SK-N-SH treated with all-trans-retinoic acid at 6 μM for 48 hours (cell line): ENCODE measurements at regions not wholly inside any gene's neighbourhood (a gene's known extent, or its start where the extent isn't known, plus 50 kb on each side); places are given as distances from the start of the nearest gene placed in this dataset.

Experiments used
- ATAC-seq: fragments of 200-7000 bp; cut with Tn5 transposase; 3 replicates; pipeline ENCODE4 v1.9.1; 2020; ENCODE audit warnings: mild to moderate bottlenecking, moderate library complexity
- ARNTL ChIP-seq: fragments of 450-650 bp; formaldehyde crosslinking; IDR thresholded peaks from 2 replicates; pipeline ENCODE4 v1.5.0; 2020; ENCODE audit warnings: low read depth, mild to moderate bottlenecking, moderate library complexity, borderline replicate concordance
- BACH2 ChIP-seq: fragments of 250-450 bp; sonication (Bioruptor Pico); IDR thresholded peaks from 2 replicates; pipeline ENCODE4 v1.9.0; 2021; ENCODE audit warnings: mild to moderate bottlenecking, borderline replicate concordance
- ESRRG ChIP-seq: fragments of 250-450 bp; sonication (Bioruptor Pico); IDR thresholded peaks from 2 replicates; pipeline ENCODE4 v1.6.1; 2021; ENCODE audit warnings: mild to moderate bottlenecking
- GLIS3 ChIP-seq: fragments of 250-450 bp; sonication (Bioruptor Pico); IDR thresholded peaks from 2 replicates; pipeline ENCODE4 v1.5.0; 2020; ENCODE audit warnings: mild to moderate bottlenecking, moderate library complexity
- ISL1 ChIP-seq: fragments of 250-450 bp; sonication (Bioruptor Pico); IDR thresholded peaks from 2 replicates; pipeline ENCODE4 v2.1.2; 2022; ENCODE audit warnings: mild to moderate bottlenecking, moderate library complexity
- OSR1 ChIP-seq: fragments of 250-450 bp; sonication (Bioruptor Pico); IDR thresholded peaks from 2 replicates; pipeline ENCODE4 v1.8.0; 2022; ENCODE audit warnings: moderate library complexity, mild to moderate bottlenecking, inconsistent platforms
- PATZ1 ChIP-seq: fragments of 250-450 bp; sonication (Bioruptor Pico); IDR thresholded peaks from 2 replicates; pipeline ENCODE4 v1.8.0; 2020; ENCODE audit warnings: mild to moderate bottlenecking, moderate library complexity, borderline replicate concordance
- PPARA ChIP-seq: fragments of 250-450 bp; sonication (Bioruptor Pico); IDR thresholded peaks from 2 replicates; pipeline ENCODE4 v1.5.0; 2020; ENCODE audit warnings: mild to moderate bottlenecking, borderline replicate concordance
- TCF4 ChIP-seq: fragments of 250-450 bp; sonication (Bioruptor Pico); IDR thresholded peaks from 2 replicates; pipeline ENCODE4 v1.8.0; 2021; ENCODE audit warnings: mild to moderate bottlenecking, moderate library complexity, borderline replicate concordance
- TSHZ2 ChIP-seq: fragments of 250-450 bp; sonication (Bioruptor Pico); IDR thresholded peaks from 2 replicates; pipeline ENCODE4 v1.5.0; 2020; ENCODE audit warnings: mild to moderate bottlenecking, moderate library complexity
- ZC3H10 ChIP-seq: fragments of 250-450 bp; sonication (Bioruptor Pico); IDR thresholded peaks from 2 replicates; pipeline ENCODE4 v1.5.1; 2021; ENCODE audit warnings: mild to moderate bottlenecking, moderate library complexity
- ZFP3 ChIP-seq: fragments of 250-450 bp; sonication (Bioruptor Pico); IDR thresholded peaks from 2 replicates; pipeline ENCODE4 v1.5.0; 2020; ENCODE audit warnings: mild to moderate bottlenecking, moderate library complexity
- ZFP30 ChIP-seq: fragments of 450-650 bp; formaldehyde crosslinking; IDR thresholded peaks from 2 replicates; pipeline ENCODE4 v1.5.0; 2022; ENCODE audit warnings: mild to moderate bottlenecking, moderate library complexity
- ZNF565 ChIP-seq: fragments of 450-650 bp; formaldehyde crosslinking; conservative IDR thresholded peaks from 2 replicates; pipeline ENCODE4 v1.5.0; 2020; ENCODE audit warnings: low read depth, mild to moderate bottlenecking, moderate library complexity
- ZNF70 ChIP-seq: fragments of 450-650 bp; formaldehyde crosslinking; IDR thresholded peaks from 2 replicates; pipeline ENCODE4 v1.5.0; 2020; ENCODE audit warnings: mild to moderate bottlenecking, moderate library complexity
- ZNF8 ChIP-seq: fragments of 450-650 bp; formaldehyde crosslinking; IDR thresholded peaks from 2 replicates; pipeline ENCODE4 v1.5.0; 2020; ENCODE audit warnings: mild to moderate bottlenecking, moderate library complexity

GRCh38 chr1:22303816-22304215 lies 147.8 kb upstream of the ZBTB40 start (continued):
- no peak for TF ChIP-seq PATZ1 (CRISPR knock-in tag)
- no peak for TF ChIP-seq ZNF70
- no peak for TF ChIP-seq OSR1 (CRISPR knock-in tag)

- no peak for TF ChIP-seq OSR1 (CRISPR knock-in tag)
- TF ChIP-seq ZNF565 (CRISPR knock-in tag): no peak
- no peak for TF ChIP-seq PATZ1 (CRISPR knock-in tag)
- no peak for TF ChIP-seq ZFP3 (CRISPR knock-in tag)
- no peak for ATAC-seq
These were observed 142.1 kb upstream of the ZBTB40 start for GRCh38 chr1:22309572-22309971.

GRCh38 chr1:22311461-22311860 lies 140.2 kb upstream of the ZBTB40 start:
- ATAC-seq: no peak
- TF ChIP-seq PATZ1 (CRISPR knock-in tag): no peak
- no peak for TF ChIP-seq ZNF8 (CRISPR knock-in tag)
- TF ChIP-seq ZNF70: no peak
- no peak for TF ChIP-seq TSHZ2 (CRISPR knock-in tag)
- TF ChIP-seq GLIS3 (CRISPR knock-in tag): no peak

GRCh38 chr1:22313321-22313720 lies 138.3 kb upstream of the ZBTB40 start:
- ATAC-seq: no peak
- no peak for TF ChIP-seq ZFP30 (CRISPR knock-in tag)
- TF ChIP-seq ZNF565 (CRISPR knock-in tag): no peak
- no peak for TF ChIP-seq OSR1 (CRISPR knock-in tag)
- TF ChIP-seq ZC3H10 (CRISPR knock-in tag): no peak
- TF ChIP-seq ARNTL (CRISPR knock-in tag): no peak
- no peak for TF ChIP-seq ZNF70
- TF ChIP-seq BACH2 (CRISPR knock-in tag): no peak
- TF ChIP-seq PATZ1 (CRISPR knock-in tag): no peak
- TF ChIP-seq, all 23 proteins: peak for 0

GRCh38 chr1:22314706-22315105 lies 136.9 kb upstream of the ZBTB40 start:
- ATAC-seq: no peak
- TF ChIP-seq TSHZ2 (CRISPR knock-in tag) (no peak), PATZ1 (CRISPR knock-in tag) (no peak), ZFP30 (CRISPR knock-in tag) (no peak), ZC3H10 (CRISPR knock-in tag) (no peak), ZNF70 (no peak), ESRRG (no peak), ISL1 (no peak), ZNF565 (CRISPR knock-in tag) (no peak), ZFP3 (CRISPR knock-in tag) (no peak), TCF4 (CRISPR knock-in tag) (no peak), PPARA (CRISPR knock-in tag) (no peak), ARNTL (CRISPR knock-in tag) (no peak)
